GM12891 (cell line): ENCODE measurements at regions not wholly inside any gene's neighbourhood (a gene's known extent, or its start where the extent isn't known, plus 50 kb on each side); places are given as distances from the start of the nearest gene placed in this dataset.

Experiments used
- DNase-seq: peaks from one replicate; pipeline ENCODE4 v3.0.0; 2011; ENCODE audit warnings: low spot score; ENCODE audit not compliant: insufficient read length
- FAIRE-seq: peaks from 2 replicates; lab custom pipeline; 2011; peaks lifted over from hg19 to GRCh38; lab: Jason Lieb, UNC
- PAX5 ChIP-seq: IDR thresholded peaks from 2 replicates; pipeline ENCODE4 v1.6.1; 2011; ENCODE audit warnings: low read length, moderate library complexity, mild to moderate bottlenecking; ENCODE audit not compliant: insufficient read depth, severe bottlenecking
- POLR2A ChIP-seq: IDR thresholded peaks from 2 replicates; pipeline ENCODE4 v1.6.1; 2011; ENCODE audit warnings: low read depth, low read length, control low read depth
- POLR2AphosphoS5 ChIP-seq: IDR thresholded peaks from 2 replicates; pipeline ENCODE4 v1.6.1; 2011; ENCODE audit warnings: low read depth, low read length, control low read depth
- POU2F2 ChIP-seq: IDR thresholded peaks from 2 replicates; pipeline ENCODE4 v1.6.1; 2011; ENCODE audit warnings: low read depth, mild to moderate bottlenecking, control low read depth, low read length, moderate library complexity
- SPI1 ChIP-seq: IDR thresholded peaks from 2 replicates; pipeline ENCODE4 v1.6.1; 2011; ENCODE audit warnings: low read depth, low read length, control low read depth
- TAF1 ChIP-seq: IDR thresholded peaks from 2 replicates; pipeline ENCODE4 v1.6.1; 2011; ENCODE audit warnings: low read depth, low read length, control low read depth

GRCh38 chr14:49527221-49527620 lies 59.0 kb downstream of the RPS29 start:
- FAIRE-seq (no peak), DNase-seq (no peak)
- TF ChIP-seq SPI1 (no peak), POLR2AphosphoS5 (no peak), POU2F2 (no peak)

DNA sequence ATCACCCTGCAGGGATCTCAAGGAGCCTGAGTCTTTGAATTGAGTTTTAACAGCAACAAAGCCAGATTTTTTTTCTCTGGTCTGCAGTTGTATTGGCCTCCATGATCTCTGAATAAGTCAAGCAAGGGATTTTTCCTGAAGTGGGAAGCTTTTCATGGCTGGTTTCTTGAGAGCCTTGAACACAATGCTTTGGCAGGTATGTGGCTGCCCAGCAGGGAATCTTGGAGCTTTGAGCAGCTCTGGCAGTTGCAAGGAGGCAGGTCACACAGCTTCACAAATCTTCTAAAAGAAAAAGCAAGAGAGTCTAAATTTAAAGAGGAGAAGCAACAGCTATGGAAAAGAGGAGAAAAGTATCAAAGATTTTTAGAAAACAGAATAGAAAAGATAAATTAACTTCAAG lies 60.1 kb downstream of the RPS29 start:
- TF ChIP-seq SPI1 (no peak), TAF1 (no peak), PAX5 (no peak), POLR2A (no peak), POU2F2 (no peak), POLR2AphosphoS5 (no peak)
- FAIRE-seq, result no peak
- no peak for DNase-seq

- FAIRE-seq, result no peak
These were observed 69.9 kb downstream of the RPS29 start for GRCh38 chr14:49516286-49516685.

GRCh38 chr14:49512571-49512970 lies 73.6 kb downstream of the RPS29 start:
- FAIRE-seq, result no peak
- TF ChIP-seq SPI1 (no peak), POLR2AphosphoS5 (no peak), POLR2A (no peak), PAX5 (no peak)
- DNase-seq, result no peak

More at GRCh38 chr14:49516286-49516685, 69.9 kb downstream of the RPS29 start:
- TF ChIP-seq PAX5 (no peak), SPI1 (no peak), POLR2AphosphoS5 (no peak), TAF1 (no peak), POU2F2 (no peak), POLR2A (no peak)
- DNase-seq, result no peak

GRCh38 chr14:49512147-49512551 lies 74.0 kb downstream of the RPS29 start:
- FAIRE-seq, result no peak
- no peak for TF ChIP-seq PAX5
- no peak for TF ChIP-seq TAF1
- TF ChIP-seq POLR2AphosphoS5, result no peak
- TF ChIP-seq POU2F2, result no peak
- TF ChIP-seq POLR2A, result no peak
- TF ChIP-seq SPI1, result no peak
- DNase-seq, result no peak

- no peak for DNase-seq
- FAIRE-seq, result no peak
- TF ChIP-seq PAX5 (no peak), TAF1 (no peak), SPI1 (no peak), POLR2A (no peak), POU2F2 (no peak)
These were observed 78.1 kb downstream of the RPS29 start for GRCh38 chr14:49508124-49508523.

GRCh38 chr14:49506650-49507049 lies 79.5 kb downstream of the RPS29 start:
- FAIRE-seq, result no peak
- TF ChIP-seq SPI1, result no peak
- no peak for TF ChIP-seq POU2F2
- no peak for TF ChIP-seq TAF1
- no peak for TF ChIP-seq POLR2A
- no peak for TF ChIP-seq POLR2AphosphoS5
- TF ChIP-seq PAX5, result no peak
- no peak for DNase-seq

DNA sequence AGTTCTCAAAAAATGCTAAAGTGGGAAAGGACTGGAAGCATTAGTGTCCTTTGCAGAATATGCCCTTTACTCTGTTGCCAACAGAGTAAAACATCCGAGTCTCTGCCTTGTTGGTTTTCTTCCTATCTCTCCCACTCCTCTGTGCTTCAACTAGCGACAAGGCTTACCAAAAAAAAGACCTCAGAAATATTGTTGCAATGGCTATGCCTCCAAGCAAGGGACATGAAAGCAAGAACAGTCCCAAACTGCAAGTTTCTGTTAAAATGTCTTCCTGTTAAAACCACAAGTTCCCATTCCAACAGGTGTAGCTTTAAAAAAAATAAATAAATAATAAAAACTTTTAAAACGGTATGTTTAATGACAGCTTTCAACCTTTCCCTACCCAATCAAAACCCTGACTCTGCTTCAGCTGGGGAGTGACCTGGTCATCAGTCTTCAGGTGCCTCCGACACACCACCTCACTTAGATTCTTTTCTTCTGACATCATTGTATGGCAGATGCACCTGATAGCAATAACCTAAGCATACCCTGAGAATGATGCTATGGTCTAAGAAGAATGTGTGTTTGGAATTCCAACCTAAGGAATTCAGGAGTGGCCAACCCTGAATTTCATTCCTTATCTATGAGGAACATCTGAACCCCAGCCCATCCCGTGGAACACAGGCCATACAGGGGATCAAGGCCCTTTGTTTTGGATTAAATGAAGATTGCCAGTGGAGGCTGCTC lies 81.0 kb downstream of the RPS29 start:
- DNase-seq (no peak), FAIRE-seq (no peak)
- TF ChIP-seq SPI1 (no peak), POLR2A (no peak), PAX5 (no peak), POLR2AphosphoS5 (no peak), TAF1 (no peak)

DNA sequence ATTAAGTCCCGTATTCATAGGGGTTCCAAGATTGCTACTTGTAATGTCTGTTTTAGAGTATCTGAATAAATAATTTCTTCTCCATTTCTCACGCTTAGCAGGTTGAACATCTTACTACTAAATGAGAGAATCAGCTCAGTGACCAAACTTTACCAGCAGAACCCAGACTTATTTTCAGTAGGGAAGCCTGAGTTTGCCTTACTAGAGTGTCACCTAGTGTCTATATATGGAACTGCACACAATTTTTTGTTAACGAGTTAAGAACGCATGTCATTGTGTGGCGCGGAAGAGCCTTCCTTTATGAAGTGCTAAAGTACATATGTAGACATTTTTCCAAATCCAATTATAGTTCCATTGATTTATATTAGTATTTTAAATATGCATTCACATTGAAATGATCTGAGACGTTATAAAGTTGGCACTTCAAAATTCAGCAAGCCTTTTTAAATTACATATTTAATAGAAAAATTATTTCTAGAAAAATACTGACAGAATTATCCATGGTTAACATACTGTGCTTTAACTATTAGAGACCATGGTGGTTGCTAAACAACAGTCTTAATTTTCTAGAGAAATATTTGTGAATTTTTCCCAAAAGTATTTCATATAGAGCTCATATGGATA lies 88.3 kb downstream of the RPS29 start:
- TF ChIP-seq POLR2AphosphoS5 (no peak), TAF1 (no peak), SPI1 (no peak), POU2F2 (no peak), POLR2A (no peak), PAX5 (no peak)
- peak; percentile 80 for FAIRE-seq

GRCh38 chr14:49497267-49497666 lies 88.9 kb downstream of the RPS29 start:
- TF ChIP-seq SPI1 (no peak), TAF1 (no peak), PAX5 (no peak), POLR2A (no peak), POU2F2 (no peak), POLR2AphosphoS5 (no peak)
- no peak for FAIRE-seq

More for the DNA sequence above, 88.3 kb downstream of the RPS29 start:
- DNase-seq, result peak; percentile 24

More at GRCh38 chr14:49497267-49497666, 88.9 kb downstream of the RPS29 start:
- DNase-seq, result no peak
